H9 (cell line): ENCODE measurements at regions not wholly inside any gene's neighbourhood (a gene's known extent, or its start where the extent isn't known, plus 50 kb on each side); places are given as distances from the start of the nearest gene placed in this dataset.

Experiments used
- DNase-seq: peaks from one replicate; pipeline ENCODE4 v3.0.0-alpha.2; 2017
- H2AFZ ChIP-seq: one replicate; pipeline ENCODE4 v1.6.1; 2013; ENCODE audit warnings: mild to moderate bottlenecking, low read length, control low read depth, moderate library complexity
- H2AK5ac ChIP-seq: 2 replicates; pipeline ENCODE4 v1.6.1; 2013; ENCODE audit warnings: low read length, control low read depth, mixed read lengths; ENCODE audit not compliant: insufficient read length
- H2BK120ac ChIP-seq: one replicate; pipeline ENCODE4 v1.6.1; 2013; ENCODE audit warnings: low read depth, mild to moderate bottlenecking, low read length, control low read depth, inconsistent platforms; ENCODE audit not compliant: poor library complexity, severe bottlenecking
- H2BK12ac ChIP-seq: 2 replicates; pipeline ENCODE4 v1.6.1; 2013; ENCODE audit warnings: low read length, control low read depth, mixed read lengths, low read depth; ENCODE audit not compliant: insufficient read length
- H2BK15ac ChIP-seq: 2 replicates; pipeline ENCODE4 v1.6.1; 2013; ENCODE audit warnings: low read depth, low read length, control low read depth
- H2BK20ac ChIP-seq: one replicate; pipeline ENCODE4 v1.6.1; 2013; ENCODE audit warnings: low read depth, mild to moderate bottlenecking, low read length, control low read depth, inconsistent platforms; ENCODE audit not compliant: poor library complexity, severe bottlenecking
- H2BK5ac ChIP-seq: 2 replicates; pipeline ENCODE4 v1.6.1; 2013; ENCODE audit warnings: low read length, control low read depth, mixed read lengths; ENCODE audit not compliant: insufficient read length
- H3K14ac ChIP-seq: 2 replicates; pipeline ENCODE4 v1.6.1; 2013; ENCODE audit warnings: low read length, control low read depth; ENCODE audit not compliant: insufficient read depth
- H3K18ac ChIP-seq: 2 replicates; pipeline ENCODE4 v1.6.1; 2013; ENCODE audit warnings: low read depth, mild to moderate bottlenecking, mixed read lengths, low read length, control low read depth; ENCODE audit not compliant: insufficient read length
- H3K23ac ChIP-seq: 2 replicates; pipeline ENCODE4 v1.6.1; 2013; ENCODE audit warnings: low read length, control low read depth, mixed read lengths, low read depth; ENCODE audit not compliant: insufficient read length
- H3K23me2 ChIP-seq: 2 replicates; pipeline ENCODE4 v1.6.1; 2013; ENCODE audit warnings: low read depth, mild to moderate bottlenecking, mixed read lengths, low read length, control low read depth; ENCODE audit not compliant: insufficient read length, poor library complexity, severe bottlenecking
- H3K27ac ChIP-seq: 2 replicates; pipeline ENCODE4 v1.5.1; 2013; ENCODE audit warnings: low read length, control low read depth, mixed read lengths, low read depth; ENCODE audit not compliant: insufficient read length
- H3K27me3 ChIP-seq: 2 replicates; pipeline ENCODE4 v1.6.1; 2013; ENCODE audit warnings: low read length, control low read depth, inconsistent platforms; ENCODE audit not compliant: insufficient read depth
- H3K4ac ChIP-seq: 2 replicates; pipeline ENCODE4 v1.6.1; 2013; ENCODE audit warnings: low read depth, mild to moderate bottlenecking, control low read depth, inconsistent platforms, low read length, moderate library complexity
- H3K4me1 ChIP-seq: 2 replicates; pipeline ENCODE4 v1.6.1; 2013; ENCODE audit warnings: low read length, control low read depth, inconsistent platforms; ENCODE audit not compliant: insufficient read depth
- H3K4me2 ChIP-seq: 2 replicates; pipeline ENCODE4 v1.6.1; 2013; ENCODE audit warnings: low read length, control low read depth, mixed read lengths; ENCODE audit not compliant: insufficient read length, insufficient read depth
- H3K56ac ChIP-seq: 2 replicates; pipeline ENCODE4 v1.6.1; 2013; ENCODE audit warnings: low read depth, mild to moderate bottlenecking, mixed read lengths, low read length, control low read depth; ENCODE audit not compliant: insufficient read length
- H3K79me1 ChIP-seq: 2 replicates; pipeline ENCODE4 v1.6.1; 2013; ENCODE audit warnings: low read depth, mild to moderate bottlenecking, moderate library complexity, low read length, control low read depth, inconsistent platforms; ENCODE audit not compliant: insufficient read depth, poor library complexity, severe bottlenecking
- H3K79me2 ChIP-seq: 2 replicates; pipeline ENCODE4 v1.6.1; 2013; ENCODE audit warnings: low read length, control low read depth, inconsistent platforms; ENCODE audit not compliant: insufficient read depth
- H3K9ac ChIP-seq: 2 replicates; pipeline ENCODE4 v1.6.1; 2013; ENCODE audit warnings: low read length, control low read depth, mixed read lengths; ENCODE audit not compliant: insufficient read length; ENCODE audit errors: extremely low read depth
- H3K9me3 ChIP-seq: one replicate; pipeline ENCODE4 v1.6.1; 2013; ENCODE audit warnings: low read depth, low read length, inconsistent platforms; ENCODE audit not compliant: control insufficient read depth
- H3T11ph ChIP-seq: one replicate; pipeline ENCODE4 v1.6.1; 2013; ENCODE audit warnings: mild to moderate bottlenecking, low read length, control low read depth, inconsistent platforms
- H4K20me1 ChIP-seq: one replicate; pipeline ENCODE4 v1.6.1; 2013; ENCODE audit not compliant: control insufficient read depth, insufficient read length, insufficient read depth
- H4K5ac ChIP-seq: 2 replicates; pipeline ENCODE4 v1.6.1; 2013; ENCODE audit warnings: low read depth, mild to moderate bottlenecking, mixed read lengths, low read length, control low read depth; ENCODE audit not compliant: insufficient read length
- H4K8ac ChIP-seq: replicated peaks from 2 replicates; pipeline ENCODE4 v1.6.1; 2013; ENCODE audit warnings: low read length, control low read depth, mixed read lengths, low read depth; ENCODE audit not compliant: insufficient read length
- H4K91ac ChIP-seq: 2 replicates; pipeline ENCODE4 v1.6.1; 2013; ENCODE audit warnings: low read depth, mild to moderate bottlenecking, moderate library complexity, mixed read lengths, low read length, control low read depth; ENCODE audit not compliant: insufficient read length
- H3K27ac Mint-ChIP-seq, 3 experiments: 2 replicates in 2 of 3; 3 replicates in 1 of 3; pipeline ENCODE4 v1.8.0; 2020 to 2021; ENCODE audit warnings: mixed read lengths in 3 of 3, mild to moderate bottlenecking in 1 of 3, moderate library complexity in 1 of 3
- H3K27me3 Mint-ChIP-seq: 2 replicates; pipeline ENCODE4 v1.8.0; 2021; ENCODE audit warnings: low read depth, mild to moderate bottlenecking, moderate library complexity, mixed read lengths
- H3K36me3 Mint-ChIP-seq, 3 experiments: 2 replicates in 2 of 3; 3 replicates in 1 of 3; pipeline ENCODE4 v1.8.0; 2020 to 2021; ENCODE audit warnings: low read depth in 3 of 3, mixed read lengths in 3 of 3; ENCODE audit not compliant: insufficient read depth in 1 of 3
- H3K4me1 Mint-ChIP-seq, 2 experiments: 2 replicates each; pipeline ENCODE4 v1.8.0; 2020; ENCODE audit warnings: mixed read lengths in 2 of 2
- H3K4me3 Mint-ChIP-seq, 2 experiments: 2 replicates in 1 of 2; 3 replicates in 1 of 2; pipeline ENCODE4 v1.8.0; 2020 to 2021; ENCODE audit warnings: mild to moderate bottlenecking in 2 of 2, mixed read lengths in 2 of 2, moderate library complexity in 1 of 2
- H3K9me3 Mint-ChIP-seq, 2 experiments: 2 replicates in 1 of 2; 3 replicates in 1 of 2; pipeline ENCODE4 v1.8.0; 2020; ENCODE audit warnings: mild to moderate bottlenecking in 2 of 2, mixed read lengths in 2 of 2, moderate library complexity in 1 of 2
- WGBS: extraction: QIAGEN DNeasy Blood & Tissue Kit; methylation state at CpG from one replicate; pipeline ENCODE4 v1.1.7; 2013; ENCODE audit warnings: missing lambda C conversion rate, low lambda C conversion rate, mixed read lengths; ENCODE audit not compliant: insufficient read length; ENCODE audit errors: extremely low coverage; 5-methylcytosine and 5-hydroxymethylcytosine counted together
- TF ChIP-seq, protein P1 (sequence below): fragments of 200-600 bp; sonication (generic); conservative IDR thresholded peaks from 3 replicates; pipeline ENCODE4 v1.8.0; 2021; ENCODE audit warnings: antibody characterized with exemption, mild to moderate bottlenecking

DNA sequence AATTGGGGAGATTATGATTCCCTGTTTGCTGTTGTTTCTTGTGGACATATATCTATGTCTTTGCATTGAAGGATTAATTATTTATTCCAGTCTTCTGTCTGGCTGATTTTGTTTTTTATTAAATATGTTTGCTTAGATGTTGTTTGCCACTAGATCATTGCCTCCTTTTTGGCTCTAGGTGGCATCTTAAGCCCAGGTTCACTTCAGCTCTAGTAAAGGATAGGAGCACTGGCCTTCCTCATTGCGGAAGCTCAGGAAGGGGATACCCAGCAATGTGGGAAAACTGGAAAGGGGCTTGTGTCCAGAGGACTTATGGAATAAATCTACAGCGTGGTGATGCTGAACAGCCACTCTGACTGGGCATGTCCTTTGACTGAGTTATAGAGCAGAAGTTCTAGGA lies 821.6 kb downstream of the PDCD6IP start:
- Histone ChIP-seq H3K27me3 (no peaks in the 10 kb centered on the region), H2BK15ac (no peak overlapping the region), H4K5ac (no peak overlapping the region), H4K8ac (no peak overlapping the region), H3K14ac (no peak overlapping the region), H3T11ph (no peak overlapping the region), H3K9me3 (no peaks in the 10 kb centered on the region), H2AK5ac (no peak overlapping the region), H4K20me1 (no peaks in the 10 kb centered on the region), H3K23ac (no peak overlapping the region), H3K18ac (no peak overlapping the region), H3K79me2 (no peaks in the 10 kb centered on the region), H4K91ac (no peak overlapping the region), H3K23me2 (no peaks in the 10 kb centered on the region), H3K56ac (no peak overlapping the region), H3K9ac (no peak overlapping the region), H2BK20ac (no peak overlapping the region), H3K4ac (no peak overlapping the region), H3K27ac (no peak overlapping the region), H2BK12ac (no peak overlapping the region), H3K4me2 (no peak overlapping the region), H2BK5ac (no peak overlapping the region), H2BK120ac (no peak overlapping the region), H3K79me1 (no peaks in the 10 kb centered on the region), H3K4me1 (no peaks in the 10 kb centered on the region), H2AFZ (no peak overlapping the region)
- H3K36me3 Mint-ChIP-seq, result no peaks in the 10 kb centered on the region; a peak in 1 of 7 replicates
- no peak overlapping the region for H3K4me3 Mint-ChIP-seq
- H3K9me3 Mint-ChIP-seq, result no peaks in the 10 kb centered on the region; a peak in 3 of 5 replicates
- WGBS, result no CpG with 5 or more reads among the region's 2 CpGs
- no peak overlapping the region for H3K27ac Mint-ChIP-seq
- DNase-seq, result peak; percentile 33
- no peaks in the 10 kb centered on the region for H3K27me3 Mint-ChIP-seq
- H3K4me1 Mint-ChIP-seq, result no peaks in the 10 kb centered on the region
- TF ChIP-seq, protein P1, sequence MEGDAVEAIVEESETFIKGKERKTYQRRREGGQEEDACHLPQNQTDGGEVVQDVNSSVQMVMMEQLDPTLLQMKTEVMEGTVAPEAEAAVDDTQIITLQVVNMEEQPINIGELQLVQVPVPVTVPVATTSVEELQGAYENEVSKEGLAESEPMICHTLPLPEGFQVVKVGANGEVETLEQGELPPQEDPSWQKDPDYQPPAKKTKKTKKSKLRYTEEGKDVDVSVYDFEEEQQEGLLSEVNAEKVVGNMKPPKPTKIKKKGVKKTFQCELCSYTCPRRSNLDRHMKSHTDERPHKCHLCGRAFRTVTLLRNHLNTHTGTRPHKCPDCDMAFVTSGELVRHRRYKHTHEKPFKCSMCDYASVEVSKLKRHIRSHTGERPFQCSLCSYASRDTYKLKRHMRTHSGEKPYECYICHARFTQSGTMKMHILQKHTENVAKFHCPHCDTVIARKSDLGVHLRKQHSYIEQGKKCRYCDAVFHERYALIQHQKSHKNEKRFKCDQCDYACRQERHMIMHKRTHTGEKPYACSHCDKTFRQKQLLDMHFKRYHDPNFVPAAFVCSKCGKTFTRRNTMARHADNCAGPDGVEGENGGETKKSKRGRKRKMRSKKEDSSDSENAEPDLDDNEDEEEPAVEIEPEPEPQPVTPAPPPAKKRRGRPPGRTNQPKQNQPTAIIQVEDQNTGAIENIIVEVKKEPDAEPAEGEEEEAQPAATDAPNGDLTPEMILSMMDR, result peak; percentile 61
